SK-N-SH treated with all-trans-retinoic acid at 6 μM for 48 hours (cell line): ENCODE measurements at regions not wholly inside any gene's neighbourhood (a gene's known extent, or its start where the extent isn't known, plus 50 kb on each side); places are given as distances from the start of the nearest gene placed in this dataset.

ENCODE experiments used
- ARNTL ChIP-seq: fragments of 450-650 bp; formaldehyde crosslinking; IDR thresholded peaks from 2 replicates; pipeline ENCODE4 v1.5.0; 2020; ENCODE audit warnings: low read depth, mild to moderate bottlenecking, moderate library complexity, borderline replicate concordance
- CREB5 ChIP-seq: fragments of 250-450 bp; sonication (Bioruptor Pico); IDR thresholded peaks from 2 replicates; pipeline ENCODE4 v1.5.1; 2020; ENCODE audit warnings: low read depth, mild to moderate bottlenecking, moderate library complexity
- CSRNP3 ChIP-seq: fragments of 250-450 bp; sonication (Bioruptor Pico); IDR thresholded peaks from 2 replicates; pipeline ENCODE4 v1.5.1; 2021; ENCODE audit warnings: mild to moderate bottlenecking, moderate library complexity
- ESRRG ChIP-seq: fragments of 250-450 bp; sonication (Bioruptor Pico); IDR thresholded peaks from 2 replicates; pipeline ENCODE4 v1.6.1; 2021; ENCODE audit warnings: mild to moderate bottlenecking
- GLIS3 ChIP-seq: fragments of 250-450 bp; sonication (Bioruptor Pico); IDR thresholded peaks from 2 replicates; pipeline ENCODE4 v1.5.0; 2020; ENCODE audit warnings: mild to moderate bottlenecking, moderate library complexity
- ISL1 ChIP-seq: fragments of 250-450 bp; sonication (Bioruptor Pico); IDR thresholded peaks from 2 replicates; pipeline ENCODE4 v2.1.2; 2022; ENCODE audit warnings: mild to moderate bottlenecking, moderate library complexity
- OSR1 ChIP-seq: fragments of 250-450 bp; sonication (Bioruptor Pico); IDR thresholded peaks from 2 replicates; pipeline ENCODE4 v1.8.0; 2022; ENCODE audit warnings: moderate library complexity, mild to moderate bottlenecking, inconsistent platforms
- PPARA ChIP-seq: fragments of 250-450 bp; sonication (Bioruptor Pico); IDR thresholded peaks from 2 replicates; pipeline ENCODE4 v1.5.0; 2020; ENCODE audit warnings: mild to moderate bottlenecking, borderline replicate concordance
- RARB ChIP-seq: fragments of 250-450 bp; sonication (Bioruptor Pico); IDR thresholded peaks from 2 replicates; pipeline ENCODE4 v1.8.0; 2021; ENCODE audit warnings: mild to moderate bottlenecking, moderate library complexity
- TCF4 ChIP-seq: fragments of 250-450 bp; sonication (Bioruptor Pico); IDR thresholded peaks from 2 replicates; pipeline ENCODE4 v1.8.0; 2021; ENCODE audit warnings: mild to moderate bottlenecking, moderate library complexity, borderline replicate concordance
- TSHZ2 ChIP-seq: fragments of 250-450 bp; sonication (Bioruptor Pico); IDR thresholded peaks from 2 replicates; pipeline ENCODE4 v1.5.0; 2020; ENCODE audit warnings: mild to moderate bottlenecking, moderate library complexity
- ZFP30 ChIP-seq: fragments of 450-650 bp; formaldehyde crosslinking; IDR thresholded peaks from 2 replicates; pipeline ENCODE4 v1.5.0; 2022; ENCODE audit warnings: mild to moderate bottlenecking, moderate library complexity
- ZNF565 ChIP-seq: fragments of 450-650 bp; formaldehyde crosslinking; conservative IDR thresholded peaks from 2 replicates; pipeline ENCODE4 v1.5.0; 2020; ENCODE audit warnings: low read depth, mild to moderate bottlenecking, moderate library complexity

GRCh38 chr5:109928811-109929210, 239.1 kb downstream of the MAN2A1 start:
- TF ChIP-seq ESRRG (no peak), ISL1 (CRISPR knock-in tag) (no peak), PPARA (no peak), CSRNP3 (CRISPR knock-in tag) (no peak), RARB (CRISPR knock-in tag) (no peak), ARNTL (CRISPR knock-in tag) (no peak), ZNF565 (CRISPR knock-in tag) (no peak), GLIS3 (CRISPR knock-in tag) (no peak), TSHZ2 (CRISPR knock-in tag) (no peak), TCF4 (CRISPR knock-in tag) (no peak), CREB5 (CRISPR knock-in tag) (no peak), ZFP30 (no peak), OSR1 (no peak)
